IMR-90 (cell line): ENCODE measurements at regions not wholly inside any gene's neighbourhood (a gene's known extent, or its start where the extent isn't known, plus 50 kb on each side); places are given as distances from the start of the nearest gene placed in this dataset.

Experiments used
- ATAC-seq: fragments of 200-7000 bp; cut with Tn5 transposase; 2 replicates; pipeline ENCODE4 v1.9.1; 2020; ENCODE audit warnings: low read depth, mild to moderate bottlenecking, moderate library complexity
- BruUV-seq: library from RNA; stranded (reverse); fragments of 400-500 nt; replicated peaks from 2 replicates; lab custom pipeline; 2021; lab: Mats Ljungman, UMichigan
- CTCF ChIA-PET: fragments of 300-600 bp; formaldehyde crosslinking; extraction: SDS; loops from one replicate; lab custom pipeline; 2021; ENCODE audit warnings: antibody characterized with exemption; lab: Yijun Ruan, JAX
- POLR2A ChIA-PET: fragments of 300-600 bp; sonication (Branson Sonifier 250); formaldehyde crosslinking; loops from one replicate; lab custom pipeline; 2022; ENCODE audit warnings: antibody characterized with exemption; ENCODE audit not compliant: unreplicated experiment; lab: Charles Lee
- DNase-seq: peaks from one replicate; pipeline ENCODE4 v3.0.0; 2013
- H2AFZ ChIP-seq: replicated peaks from 2 replicates; pipeline ENCODE3; 2013; ENCODE audit warnings: low read length, mild to moderate bottlenecking; ENCODE audit not compliant: poor library complexity
- H2AK5ac ChIP-seq: 2 replicates; pipeline ENCODE4 v1.6.1; 2013; ENCODE audit warnings: low read depth, low read length, inconsistent platforms
- H2AK9ac ChIP-seq: replicated peaks from 2 replicates; pipeline ENCODE3; 2013; ENCODE audit warnings: mild to moderate bottlenecking, low read depth, low read length, moderate library complexity; ENCODE audit not compliant: poor library complexity
- H2BK120ac ChIP-seq: 2 replicates; pipeline ENCODE4 v1.6.1; 2013; ENCODE audit warnings: low read depth, low read length, inconsistent platforms
- H2BK15ac ChIP-seq: 3 replicates; pipeline ENCODE4 v1.6.1; 2013; ENCODE audit warnings: low read depth, low read length, inconsistent platforms
- H2BK20ac ChIP-seq: 2 replicates; pipeline ENCODE4 v1.6.1; 2013; ENCODE audit warnings: low read depth, mild to moderate bottlenecking, inconsistent platforms, low read length, moderate library complexity
- H2BK5ac ChIP-seq: 2 replicates; pipeline ENCODE4 v1.6.1; 2013; ENCODE audit warnings: mild to moderate bottlenecking, low read depth, low read length, inconsistent platforms; ENCODE audit not compliant: poor library complexity, severe bottlenecking
- H3K14ac ChIP-seq: replicated peaks from 2 replicates; pipeline ENCODE4 v1.6.1; 2013; ENCODE audit warnings: low read depth, low read length, inconsistent platforms
- H3K18ac ChIP-seq: 2 replicates; pipeline ENCODE4 v1.6.1; 2013; ENCODE audit warnings: low read depth, low read length, control low read depth
- H3K23ac ChIP-seq: 2 replicates; pipeline ENCODE4 v1.6.1; 2013; ENCODE audit warnings: low read depth, low read length, inconsistent platforms
- H3K27ac ChIP-seq: 2 replicates; pipeline ENCODE4 v1.5.1; 2013; ENCODE audit warnings: mild to moderate bottlenecking, control low read depth, low read length; ENCODE audit not compliant: insufficient read depth
- H3K27me3 ChIP-seq: 2 replicates; pipeline ENCODE4 v1.6.1; 2013; ENCODE audit warnings: low read length; ENCODE audit not compliant: control insufficient read depth, insufficient read depth
- H3K36me3 ChIP-seq: 2 replicates; pipeline ENCODE4 v1.6.1; 2013; ENCODE audit warnings: low read length, mixed read lengths; ENCODE audit not compliant: control insufficient read depth, insufficient read depth
- H3K4ac ChIP-seq: 2 replicates; pipeline ENCODE4 v1.6.1; 2013; ENCODE audit warnings: low read depth, low read length, inconsistent platforms
- H3K4me1 ChIP-seq: 2 replicates; pipeline ENCODE4 v1.6.1; 2013; ENCODE audit warnings: low read length, mixed read lengths; ENCODE audit not compliant: control insufficient read depth, insufficient read depth
- H3K4me2 ChIP-seq: 2 replicates; pipeline ENCODE4 v1.6.1; 2013; ENCODE audit warnings: low read depth, mild to moderate bottlenecking, control low read depth, low read length, moderate library complexity
- H3K4me3 ChIP-seq: 2 replicates; pipeline ENCODE4 v1.5.1; 2013; ENCODE audit warnings: low read depth, mild to moderate bottlenecking, control low read depth, low read length, moderate library complexity; ENCODE audit not compliant: insufficient read depth
- H3K56ac ChIP-seq: 2 replicates; pipeline ENCODE4 v1.6.1; 2013; ENCODE audit warnings: low read length, inconsistent platforms; ENCODE audit not compliant: insufficient read depth; ENCODE audit errors: extremely low read depth
- H3K79me1 ChIP-seq, 2 experiments: 2 replicates each; pipeline ENCODE4 v1.6.1; 2013; ENCODE audit warnings: low read length in 2 of 2, inconsistent platforms in 1 of 2, low read depth in 1 of 2
- H3K9ac ChIP-seq: 2 replicates; pipeline ENCODE4 v1.6.1; 2013; ENCODE audit warnings: low read depth, low read length, control low read depth
- H3K9me1 ChIP-seq: 2 replicates; pipeline ENCODE4 v1.6.1; 2013; ENCODE audit warnings: low read length, inconsistent platforms; ENCODE audit not compliant: insufficient read depth
- H3K9me3 ChIP-seq: 2 replicates; pipeline ENCODE4 v1.6.1; 2013; ENCODE audit warnings: low read length; ENCODE audit not compliant: control insufficient read depth, insufficient read depth
- H4K20me1 ChIP-seq: 2 replicates; pipeline ENCODE4 v1.6.1; 2013; ENCODE audit warnings: low read length, inconsistent platforms; ENCODE audit not compliant: insufficient read depth
- H4K5ac ChIP-seq: 2 replicates; pipeline ENCODE4 v1.6.1; 2013; ENCODE audit warnings: mild to moderate bottlenecking, low read depth, low read length, control low read depth
- H4K8ac ChIP-seq, 2 experiments: 2 replicates each; pipeline ENCODE4 v1.6.1; 2013; ENCODE audit warnings: low read depth in 2 of 2, low read length in 2 of 2, control low read depth in 1 of 2, inconsistent platforms in 1 of 2
- H4K91ac ChIP-seq: 2 replicates; pipeline ENCODE4 v1.6.1; 2013; ENCODE audit warnings: low read depth, low read length, inconsistent platforms; ENCODE audit not compliant: insufficient read depth
- BHLHE40 ChIP-seq: fragments of 150-350 bp; IDR thresholded peaks from 2 replicates; pipeline ENCODE4 v1.6.1; 2016; ENCODE audit warnings: mild to moderate bottlenecking, low read depth, low read length
- CEBPB ChIP-seq: IDR thresholded peaks from 2 replicates; pipeline ENCODE4 v1.6.1; 2012; ENCODE audit warnings: low read depth, low read length, improper control_type of control experiment
- CHD1 ChIP-seq: IDR thresholded peaks from 2 replicates; pipeline ENCODE4 v1.6.1; 2012; ENCODE audit warnings: low read depth, low read length, improper control_type of control experiment
- CTCF ChIP-seq: conservative IDR thresholded peaks from 2 replicates; pipeline ENCODE4 v1.5.1; 2012; ENCODE audit warnings: mild to moderate bottlenecking, low read depth, low read length, improper control_type of control experiment
- ELK1 ChIP-seq: fragments of 150-350 bp; IDR thresholded peaks from 2 replicates; pipeline ENCODE4 v1.6.1; 2016; ENCODE audit warnings: low read depth, mild to moderate bottlenecking, low read length, moderate library complexity, borderline replicate concordance
- FOS ChIP-seq: fragments of 150-350 bp; IDR thresholded peaks from 2 replicates; pipeline ENCODE4 v1.6.1; 2016; ENCODE audit warnings: low read depth, low read length
- MAZ ChIP-seq: IDR thresholded peaks from 2 replicates; pipeline ENCODE4 v1.6.1; 2012; ENCODE audit warnings: low read depth, mild to moderate bottlenecking, low read length, improper control_type of control experiment, moderate library complexity, borderline replicate concordance
- MXI1 ChIP-seq: IDR thresholded peaks from 2 replicates; pipeline ENCODE4 v1.6.1; 2012; ENCODE audit warnings: low read depth, mild to moderate bottlenecking, low read length, moderate library complexity, borderline replicate concordance
- RAD21 ChIP-seq: IDR thresholded peaks from 2 replicates; pipeline ENCODE4 v1.6.1; 2012; ENCODE audit warnings: low read length, improper control_type of control experiment
- RCOR1 ChIP-seq: IDR thresholded peaks from 2 replicates; pipeline ENCODE4 v1.6.1; 2012; ENCODE audit warnings: mild to moderate bottlenecking, low read length, improper control_type of control experiment; ENCODE audit not compliant: insufficient replicate concordance
- RFX5 ChIP-seq: IDR thresholded peaks from 2 replicates; pipeline ENCODE4 v1.8.0; 2012; ENCODE audit warnings: low read depth, mild to moderate bottlenecking, low read length, moderate library complexity
- USF2 ChIP-seq: fragments of 150-350 bp; IDR thresholded peaks from 2 replicates; pipeline ENCODE4 v1.6.1; 2017; ENCODE audit warnings: mild to moderate bottlenecking, antibody characterized with exemption, low read length, low read depth
- WGBS, 2 experiments: methylation state at CpG; one replicate each; pipeline versions ENCODE4 v1.1.5 to v1.1.7; 2013; ENCODE audit warnings: missing lambda C conversion rate in 2 of 2; ENCODE audit not compliant: insufficient read length in 1 of 2; ENCODE audit errors: extremely low coverage in 2 of 2; 5-methylcytosine and 5-hydroxymethylcytosine counted together
- dilution Hi-C: fragments of 300-500 bp; cut with HindIII; formaldehyde crosslinking; loops from one replicate; pipeline ENCODE4 v1.14.3; 2018; ENCODE audit warnings: low sequenced_read_pairs; ENCODE audit not compliant: unreplicated experiment
- in situ Hi-C: fragments of 300-500 bp; cut with MboI; formaldehyde crosslinking; loops from 3 replicates; pipeline ENCODE4 v1.14.3; 2019; ENCODE audit warnings: low sequenced_read_pairs, inconsistent platforms, mixed read lengths
- intact Hi-C: fragments of 100-400 bp; cut with micrococcal nuclease; formaldehyde crosslinking; loops from 2 replicates; pipeline ENCODE4 v1.10.0; 2022

GRCh38 chr12:74752215-74752614 is 214.6 kb downstream of the ATXN7L3B start:
- H2BK20ac ChIP-seq, result no peak overlapping the region
- H3K27ac ChIP-seq, result no peak overlapping the region
- H3K4me1 ChIP-seq, result no peaks in the 10 kb centered on the region
- 80% methylated on average over 2 of the region's 3 CpGs; no CpG with 5 or more reads in 1 of the 2 experiments for WGBS, 2 experiments
- no peak overlapping the region for H3K4me2 ChIP-seq
- H4K8ac ChIP-seq, result no peak overlapping the region
- H3K4ac ChIP-seq, result no peak overlapping the region
- no peak for TF ChIP-seq ELK1
- no peak for TF ChIP-seq BHLHE40
- no peak for TF ChIP-seq CEBPB
- no peak for TF ChIP-seq RAD21
- TF ChIP-seq RFX5, result no peak
- no peak for TF ChIP-seq USF2
- TF ChIP-seq CTCF, result no peak
- TF ChIP-seq MAZ, result no peak
- no peak for TF ChIP-seq RCOR1
- no peak for TF ChIP-seq MXI1
- TF ChIP-seq FOS, result no peak
- no peak for TF ChIP-seq CHD1
- dilution Hi-C loops, result no loop called here
- H2AK9ac ChIP-seq, result no peak overlapping the region
- H4K5ac ChIP-seq, result no peak overlapping the region
- no peak overlapping the region for H3K23ac ChIP-seq
- no peak overlapping the region for H3K9ac ChIP-seq
- BruUV-seq, result no TSS peak
- no peak for ATAC-seq
- H2BK120ac ChIP-seq, result no peak overlapping the region
- H3K14ac ChIP-seq, result no peak overlapping the region
- intact Hi-C loops, result no loop called here
- H3K18ac ChIP-seq, result no peak overlapping the region
- H3K9me3 ChIP-seq, result no peaks in the 10 kb centered on the region
- H3K56ac ChIP-seq, result no peak overlapping the region
- H4K91ac ChIP-seq, result no peak overlapping the region
- H2BK5ac ChIP-seq, result no peak overlapping the region
- in situ Hi-C loops, result no loop called here
- H2AFZ ChIP-seq, result no peak overlapping the region
- POLR2A ChIA-PET, result no interaction called here
- H3K36me3 ChIP-seq, result no peaks in the 10 kb centered on the region
- H2BK15ac ChIP-seq, result no peak overlapping the region
- CTCF ChIA-PET, result no interaction called here
- DNase-seq, result no peak
- H3K27me3 ChIP-seq, result no peaks in the 10 kb centered on the region
- H3K79me1 ChIP-seq, result no peaks in the 10 kb centered on the region
- no peak overlapping the region for H3K4me3 ChIP-seq
- no peaks in the 10 kb centered on the region for H4K20me1 ChIP-seq
- H3K9me1 ChIP-seq, result no peaks in the 10 kb centered on the region
- H2AK5ac ChIP-seq, result no peak overlapping the region
